Kidney epithelial cell (primary cell): ENCODE measurements at regions not wholly inside any gene's neighbourhood (a gene's known extent, or its start where the extent isn't known, plus 50 kb on each side); places are given as distances from the start of the nearest gene placed in this dataset.

ENCODE experiments used
- DNase-seq: peaks from one replicate; pipeline ENCODE4 v3.0.0-alpha.2; 2010; ENCODE audit warnings: low read depth
- H3K27me3 ChIP-seq: 2 replicates; pipeline ENCODE4 v1.6.0; 2011; ENCODE audit warnings: low read length; ENCODE audit not compliant: control insufficient read depth, insufficient read depth
- H3K36me3 ChIP-seq: 2 replicates; pipeline ENCODE4 v1.5.1; 2011; ENCODE audit warnings: low read length; ENCODE audit not compliant: control insufficient read depth, insufficient read depth
- H3K4me3 ChIP-seq: 2 replicates; pipeline ENCODE4 v1.5.1; 2011; ENCODE audit warnings: low read depth, mild to moderate bottlenecking, control low read depth, low read length
- TF ChIP-seq, protein P1 (sequence below): IDR thresholded peaks from 2 replicates; pipeline ENCODE4 v1.5.1; 2011; ENCODE audit warnings: mild to moderate bottlenecking, moderate library complexity, low read length, control low read depth, inconsistent platforms; ENCODE audit not compliant: insufficient read depth, poor library complexity, severe bottlenecking

DNA sequence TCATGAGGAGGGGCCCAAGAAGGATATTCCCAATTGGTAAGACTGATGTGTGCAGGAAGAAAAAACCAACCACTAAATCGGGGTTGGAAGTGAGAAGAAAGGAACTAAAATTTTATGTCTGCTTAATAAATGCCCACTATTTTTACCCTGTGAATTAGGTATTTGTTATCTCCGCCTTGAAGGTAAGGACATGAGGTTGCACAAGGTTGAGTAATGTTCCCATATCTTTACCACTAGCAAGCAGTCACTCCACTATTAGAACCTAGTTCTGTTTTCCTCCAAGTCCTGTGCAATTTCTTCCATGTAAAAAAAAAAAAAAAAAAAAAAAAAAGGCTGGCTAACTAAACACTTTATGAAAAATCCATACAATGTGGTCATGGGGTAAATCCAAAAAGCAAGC lies 318.5 kb upstream of the SLCO3A1 start:
- Histone ChIP-seq H3K4me3 (no peak overlapping the region), H3K36me3 (no peaks in the 10 kb centered on the region), H3K27me3 (no peaks in the 10 kb centered on the region)
- no peak for DNase-seq
- TF ChIP-seq, protein P1, sequence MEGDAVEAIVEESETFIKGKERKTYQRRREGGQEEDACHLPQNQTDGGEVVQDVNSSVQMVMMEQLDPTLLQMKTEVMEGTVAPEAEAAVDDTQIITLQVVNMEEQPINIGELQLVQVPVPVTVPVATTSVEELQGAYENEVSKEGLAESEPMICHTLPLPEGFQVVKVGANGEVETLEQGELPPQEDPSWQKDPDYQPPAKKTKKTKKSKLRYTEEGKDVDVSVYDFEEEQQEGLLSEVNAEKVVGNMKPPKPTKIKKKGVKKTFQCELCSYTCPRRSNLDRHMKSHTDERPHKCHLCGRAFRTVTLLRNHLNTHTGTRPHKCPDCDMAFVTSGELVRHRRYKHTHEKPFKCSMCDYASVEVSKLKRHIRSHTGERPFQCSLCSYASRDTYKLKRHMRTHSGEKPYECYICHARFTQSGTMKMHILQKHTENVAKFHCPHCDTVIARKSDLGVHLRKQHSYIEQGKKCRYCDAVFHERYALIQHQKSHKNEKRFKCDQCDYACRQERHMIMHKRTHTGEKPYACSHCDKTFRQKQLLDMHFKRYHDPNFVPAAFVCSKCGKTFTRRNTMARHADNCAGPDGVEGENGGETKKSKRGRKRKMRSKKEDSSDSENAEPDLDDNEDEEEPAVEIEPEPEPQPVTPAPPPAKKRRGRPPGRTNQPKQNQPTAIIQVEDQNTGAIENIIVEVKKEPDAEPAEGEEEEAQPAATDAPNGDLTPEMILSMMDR = no peak

DNA sequence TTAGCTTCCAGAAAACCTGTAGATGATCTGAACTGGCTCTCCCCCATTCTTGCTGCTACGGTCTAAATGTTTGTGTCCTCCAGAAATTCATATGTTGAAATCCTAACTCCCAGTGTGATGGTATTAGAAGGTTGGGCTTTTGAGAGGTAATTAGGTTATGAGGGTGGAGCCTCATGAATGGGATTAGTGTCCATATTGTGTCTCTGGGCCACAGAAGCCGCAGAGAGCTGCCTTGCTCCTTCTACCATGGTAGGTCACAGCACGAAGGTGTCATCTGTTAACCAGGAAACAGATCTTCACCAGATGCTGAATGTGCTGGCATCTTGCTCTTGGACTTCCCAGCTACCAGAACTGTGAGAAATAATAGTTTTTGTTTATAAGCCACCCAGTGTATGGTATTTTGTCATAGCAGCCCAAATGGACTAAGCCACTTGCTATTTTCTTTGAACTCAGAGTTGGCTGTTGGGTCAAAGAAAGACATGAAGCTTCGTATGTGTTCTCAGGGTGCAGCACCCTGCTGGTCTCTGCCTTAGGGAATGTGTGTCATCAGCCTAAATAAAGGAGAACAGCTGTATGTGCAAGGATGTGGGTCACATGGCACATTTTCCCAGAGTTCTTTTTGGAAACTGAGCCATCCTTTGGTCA lies 317.5 kb upstream of the SLCO3A1 start:
- Histone ChIP-seq H3K4me3 (no peak overlapping the region), H3K36me3 (no peaks in the 10 kb centered on the region), H3K27me3 (no peaks in the 10 kb centered on the region)
- TF ChIP-seq, protein P1 = no peak
- DNase-seq = no peak

DNA sequence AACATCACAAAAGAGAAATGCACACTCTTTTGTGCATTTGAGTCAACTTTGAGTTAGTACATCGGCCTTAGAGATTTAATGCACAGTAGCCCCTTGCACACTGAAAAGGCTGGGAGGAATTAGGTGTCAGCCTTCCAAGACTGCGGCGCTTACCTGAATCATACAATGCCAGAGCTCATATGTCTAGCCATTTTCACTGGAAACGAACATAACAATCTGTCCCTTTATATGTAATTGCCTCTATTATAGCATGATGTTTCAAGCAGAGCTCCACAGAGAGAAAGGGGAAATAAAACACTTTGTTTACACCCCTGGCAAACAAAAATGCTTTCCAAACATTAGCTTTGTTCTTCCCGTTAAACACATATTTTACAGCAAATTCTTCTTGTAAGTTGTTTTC lies 315.7 kb upstream of the SLCO3A1 start:
- TF ChIP-seq, protein P1 = no peak
- H3K27me3 ChIP-seq = no peaks in the 10 kb centered on the region
- H3K4me3 ChIP-seq = no peak overlapping the region
- no peak for DNase-seq
- H3K36me3 ChIP-seq = no peaks in the 10 kb centered on the region

DNA sequence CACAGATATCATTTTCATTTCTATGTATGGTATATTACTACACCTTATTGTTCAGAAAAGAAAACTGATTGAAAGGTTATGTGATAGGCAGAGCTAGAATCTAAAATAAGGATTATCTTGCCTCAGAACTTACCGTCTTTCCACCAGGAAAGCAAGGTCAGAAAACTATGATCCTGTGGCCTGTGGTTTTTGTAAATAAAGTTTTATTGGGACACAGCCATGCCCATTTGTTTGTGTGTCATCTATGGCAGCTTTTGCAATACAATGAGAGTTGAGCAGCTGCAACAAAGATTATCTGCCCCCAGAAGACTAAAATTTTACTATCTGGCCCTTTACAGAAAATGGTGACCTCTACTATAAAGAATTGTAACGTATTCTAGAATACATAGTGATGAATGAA lies 314.7 kb upstream of the SLCO3A1 start:
- DNase-seq = no peak
- Histone ChIP-seq H3K36me3 (no peaks in the 10 kb centered on the region), H3K27me3 (no peaks in the 10 kb centered on the region), H3K4me3 (no peak overlapping the region)
- TF ChIP-seq, protein P1 = no peak

DNA sequence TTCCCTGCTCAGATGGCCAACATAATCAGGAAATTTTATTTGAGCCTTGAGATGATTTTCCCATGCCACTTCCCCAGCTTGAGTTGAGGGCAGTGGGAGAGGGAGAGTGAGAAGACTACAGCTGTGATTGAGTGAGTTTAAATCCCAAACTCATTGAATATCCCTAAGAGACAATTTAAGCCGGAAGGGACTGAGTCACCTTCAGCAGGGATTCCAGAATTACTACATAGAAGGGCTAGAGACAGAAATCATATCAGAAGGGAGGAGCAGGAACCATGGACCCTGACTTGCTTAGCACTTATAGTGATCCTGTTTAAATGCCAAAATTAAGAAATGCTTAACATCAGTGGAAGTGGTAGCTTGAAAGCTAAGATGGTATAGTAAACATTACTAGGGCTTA lies 312.2 kb upstream of the SLCO3A1 start:
- H3K27me3 ChIP-seq = no peaks in the 10 kb centered on the region
- no peaks in the 10 kb centered on the region for H3K36me3 ChIP-seq
- TF ChIP-seq, protein P1 = no peak
- H3K4me3 ChIP-seq = no peak overlapping the region
- DNase-seq = no peak

DNA sequence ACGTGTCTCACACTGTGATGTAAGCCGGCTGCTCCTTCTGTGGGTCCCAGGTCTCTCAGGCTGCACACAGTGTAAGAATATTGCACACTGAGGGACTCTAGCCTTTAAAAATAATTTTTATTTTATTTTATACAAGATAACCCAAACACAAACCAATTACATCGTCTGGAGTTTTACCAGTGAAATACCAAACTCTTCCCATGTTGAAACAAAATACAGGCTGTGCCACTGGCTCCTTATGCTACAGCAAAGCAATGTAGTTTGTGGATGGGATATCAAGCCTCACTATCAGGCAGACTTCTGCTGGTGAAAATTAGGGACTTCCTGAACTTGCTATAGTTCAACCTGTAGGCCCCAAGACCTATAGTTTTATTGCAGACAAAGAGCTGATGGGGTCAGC lies 311.3 kb upstream of the SLCO3A1 start:
- H3K4me3 ChIP-seq = no peak overlapping the region
- no peaks in the 10 kb centered on the region for H3K36me3 ChIP-seq
- DNase-seq = no peak
- TF ChIP-seq, protein P1 = no peak
- no peaks in the 10 kb centered on the region for H3K27me3 ChIP-seq
